ENCODE measurements at regions not wholly inside any gene's neighbourhood (a gene's known extent, or its start where the extent isn't known, plus 50 kb on each side); places are given as distances from the start of the nearest gene placed in this dataset.

DNA sequence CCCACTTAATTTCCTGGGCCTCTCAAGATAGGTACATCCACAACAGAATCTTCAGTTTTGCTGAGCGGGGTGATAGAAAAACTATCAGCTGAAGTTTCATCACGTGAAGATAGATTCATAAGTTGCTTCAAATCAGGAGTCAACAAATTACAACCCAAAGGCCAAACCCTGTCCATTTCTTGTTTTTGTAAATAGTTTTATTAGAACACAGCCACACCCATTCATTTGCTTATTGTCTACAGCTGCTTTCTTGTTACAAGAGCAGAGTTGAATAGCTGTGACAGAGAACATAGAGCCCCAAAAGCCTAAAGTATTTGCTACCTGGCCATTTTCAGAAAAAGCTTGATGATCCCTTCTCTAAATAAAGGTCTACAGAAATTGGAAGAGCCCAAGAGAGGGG is 300.1 kb upstream of the CDH5 start:
- Histone ChIP-seq H3K27me3 (replicated peaks in 1 of 4; ENCODE audit: control insufficient read depth in 3 of 4, extremely low read depth in 1 of 4, insufficient read depth in 3 of 4, low read length in 3 of 4) (no peaks in the 10 kb centered on the region), H3K4me2 (ENCODE audit: insufficient read depth in 1 of 2, low read depth in 2 of 2, low read length in 2 of 2) (no peak overlapping the region), H4K8ac (ENCODE audit: extremely low read depth, insufficient read depth, low read length) (no peak overlapping the region), H4K20me1 (replicated peaks in 1 of 2; ENCODE audit: control insufficient read depth in 1 of 2, insufficient read depth in 2 of 2, low read length in 2 of 2) (no peaks in the 10 kb centered on the region), H3K4ac (replicated peaks; ENCODE audit: insufficient read length, low read depth, low read length) (no peak overlapping the region), H3K36me3 (ENCODE audit: control insufficient read depth in 2 of 4, insufficient read depth in 4 of 4, low read length in 3 of 4) (no peaks in the 10 kb centered on the region), H3K79me2 (ENCODE audit: control insufficient read depth in 1 of 2, insufficient read depth in 2 of 2, low read length in 2 of 2) (no peaks in the 10 kb centered on the region), H3K9me3 (ENCODE audit: insufficient read depth in 2 of 2, low read depth in 1 of 2, low read length in 1 of 2) (no peaks in the 10 kb centered on the region), H2BK120ac (replicated peaks; ENCODE audit: low read depth, low read length) (no peak overlapping the region), H3K4me1 (replicated peaks in 1 of 4; ENCODE audit: control insufficient read depth in 3 of 4, insufficient read depth in 4 of 4, low read length in 3 of 4) (peaks cover 0 to 4% (median under 1%) of the 10 kb centered on the region in 4 experiments; a peak in 3 of 7 replicates), H2BK5ac (ENCODE audit: low read depth, low read length) (no peak overlapping the region), H3K56ac (replicated peaks; ENCODE audit: insufficient read length, low read depth, low read length) (no peak overlapping the region), H3K27ac (ENCODE audit: low read depth, low read length) (no peak overlapping the region), H3K9ac (replicated peaks in 1 of 4; ENCODE audit: extremely low read depth in 1 of 4, low read depth in 3 of 4, low read length in 3 of 4) (no peak overlapping the region), H2BK15ac (ENCODE audit: low read length) (no peak overlapping the region), H3K79me1 (ENCODE audit: low read depth, low read length) (no peaks in the 10 kb centered on the region), H3K4me3 (ENCODE audit: extremely low read depth in 1 of 4, insufficient read depth in 2 of 4, low read depth in 3 of 4, low read length in 4 of 4) (no peak overlapping the region), H2BK12ac (ENCODE audit: low read depth, low read length) (no peak overlapping the region), H4K5ac (ENCODE audit: insufficient read length, low read depth, low read length) (no peak overlapping the region), H2AK5ac (ENCODE audit: low read depth, low read length) (no peak overlapping the region), H3K23me2 (ENCODE audit: low read depth, low read length) (no peaks in the 10 kb centered on the region), H2BK20ac (ENCODE audit: low read length) (no peak overlapping the region), H3K23ac (ENCODE audit: insufficient read length) (no peak overlapping the region), H3K18ac (ENCODE audit: extremely low read depth, low read length) (no peak overlapping the region), H4K91ac (replicated peaks; ENCODE audit: insufficient read length, low read length) (no peak overlapping the region), H2AFZ (ENCODE audit: low read length) (no peak overlapping the region), H3K14ac (ENCODE audit: insufficient read length) (no peak overlapping the region)
- FAIRE-seq (no peak), DNase-seq (ENCODE audit: low read depth in 1 of 2, low spot score in 2 of 2) (no peak)
- POLR2A ChIA-PET (ENCODE audit: partially characterized antibody), result no interaction called here
- TF ChIP-seq YY1 (IDR thresholded peaks at IDR 0.05; ENCODE audit: low read depth, low read length) (no peak), TEAD4 (IDR thresholded peaks at IDR 0.05; ENCODE audit: low read depth, low read length) (no peak), KDM1A (IDR thresholded peaks at IDR 0.05; ENCODE audit: borderline replicate concordance, low read length) (no peak)
- CTCF ChIA-PET (ENCODE audit: partially characterized antibody), result interaction anchor here (1.0 kb wide), 1 partner anchor 101 kb away, joined by 3 read pairs; no protein-coding TSS in a partner anchor
- WGBS, 2 experiments (ENCODE audit: extremely low coverage in 1 of 2, insufficient coverage in 1 of 2, insufficient read length in 1 of 2, insufficient replicate concordance in 2 of 2, low coverage in 1 of 2, low lambda C conversion rate in 2 of 2, missing lambda C conversion rate in 1 of 2), result 88% methylated on average over 2 of the region's 2 CpGs; no CpG with 5 or more reads in 1 of the 2 experiments

Measured in H1 (cell line).